HK-2 (cell line): ENCODE measurements at regions not wholly inside any gene's neighbourhood (a gene's known extent, or its start where the extent isn't known, plus 50 kb on each side); places are given as distances from the start of the nearest gene placed in this dataset.
"Not testable (repeated sequence)": the region's sequence is repeated elsewhere in the genome, so short reads cannot be mapped to it uniquely, and the experiment has no call there.

ENCODE experiments used
- DNase-seq: peaks from one replicate; pipeline ENCODE4 v3.0.0-alpha.2; 2018; ENCODE audit not compliant: unreplicated experiment

- no peak for DNase-seq
These were observed 1081.6 kb downstream of the TYW1 start for GRCh38 chr7:68078157-68078710.

GRCh38 chr7:68082066-68082960 lies 1085.7 kb downstream of the TYW1 start:
- not testable (repeated sequence) for DNase-seq

- DNase-seq = not testable (repeated sequence)
These were observed 1086.5 kb downstream of the TYW1 start for GRCh38 chr7:68082961-68083657.

- no peak for DNase-seq
These were observed 1090.8 kb downstream of the TYW1 start for GRCh38 chr7:68087401-68087800.

- no peak for DNase-seq
These were observed 1092.2 kb downstream of the TYW1 start for GRCh38 chr7:68088879-68089278.

- not testable (repeated sequence) for DNase-seq
These were observed 1093.6 kb downstream of the TYW1 start for GRCh38 chr7:68090256-68090655.

DNA sequence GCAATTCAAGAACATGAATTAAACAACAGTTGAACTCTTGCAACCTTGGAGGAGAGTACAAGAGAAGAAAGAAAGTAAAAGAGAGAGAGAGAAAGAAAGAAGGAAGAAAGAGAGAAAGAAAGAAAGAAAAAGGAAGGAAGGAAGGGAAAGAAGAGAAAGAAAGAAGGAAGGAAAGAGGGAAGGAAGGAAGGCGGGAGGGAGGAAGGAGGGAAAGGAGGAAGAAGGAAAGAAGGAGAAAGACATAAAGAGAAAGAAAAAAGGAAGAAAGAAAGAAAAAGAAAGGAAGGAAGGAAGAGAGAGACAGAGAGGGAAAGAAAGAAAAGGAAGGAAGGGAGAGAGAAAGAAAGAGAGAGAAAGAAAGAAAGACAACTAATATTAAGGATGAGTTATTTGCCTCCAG lies 1106.7 kb downstream of the TYW1 start:
- DNase-seq = no peak

DNA sequence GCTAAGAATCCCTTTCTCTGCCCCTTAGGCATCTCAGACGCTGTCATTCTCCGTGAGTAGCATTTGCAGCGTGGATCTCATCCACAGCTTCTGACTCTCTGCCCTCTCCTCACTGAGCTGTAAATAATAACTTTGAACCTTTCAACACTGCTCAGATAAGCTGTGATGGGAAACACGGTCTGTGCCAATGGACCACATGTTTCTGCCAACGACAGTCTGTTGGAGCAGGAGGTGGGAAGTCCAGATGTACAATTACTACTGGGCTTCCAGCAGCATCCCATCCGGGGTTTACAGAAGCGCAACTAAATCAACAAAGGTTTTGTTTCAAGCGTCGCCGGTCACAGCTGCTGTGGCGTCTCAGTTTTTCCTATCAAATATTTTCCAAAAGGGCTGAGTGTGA lies 1110.6 kb downstream of the TYW1 start:
- DNase-seq = no peak

GRCh38 chr7:68107968-68108367 lies 1111.3 kb downstream of the TYW1 start:
- no peak for DNase-seq

DNA sequence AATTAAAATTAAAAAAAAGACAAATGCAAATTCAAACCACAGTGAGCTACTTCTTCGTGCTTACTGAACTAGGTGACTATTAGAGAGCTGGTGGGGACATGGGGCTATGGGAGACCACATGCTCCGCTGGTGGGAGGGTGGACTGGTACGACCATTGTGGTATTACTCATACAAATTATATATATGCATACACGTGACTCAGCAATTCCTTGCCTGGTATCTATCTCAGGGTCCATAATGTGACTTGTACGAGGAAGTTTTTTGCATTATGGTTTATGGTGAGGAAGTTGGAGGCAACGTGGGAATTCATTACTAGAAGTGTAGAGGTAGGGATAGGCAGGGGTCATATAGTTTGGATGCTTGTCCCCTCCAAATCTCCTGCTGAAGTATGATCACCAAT lies 1112.7 kb downstream of the TYW1 start:
- DNase-seq = no peak

DNA sequence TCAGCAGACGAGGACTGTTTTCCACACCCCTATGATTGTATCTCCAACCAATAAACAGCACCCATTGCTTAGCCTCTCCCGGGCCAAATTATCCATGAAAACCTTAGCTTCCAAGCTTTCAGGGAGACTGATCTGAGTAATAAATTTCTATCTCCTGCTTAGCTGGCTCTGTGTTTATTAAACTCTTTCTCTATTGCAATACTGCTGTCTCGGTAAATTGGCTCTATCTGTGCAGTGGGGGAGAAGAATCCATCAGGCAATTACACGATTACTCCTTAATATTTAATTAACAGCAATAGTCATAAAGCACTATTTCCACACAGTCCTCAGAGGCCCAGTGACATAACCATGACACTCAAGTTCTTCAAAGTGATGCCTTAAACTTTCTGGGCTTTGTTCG lies 1122.8 kb downstream of the TYW1 start:
- no peak for DNase-seq

DNA sequence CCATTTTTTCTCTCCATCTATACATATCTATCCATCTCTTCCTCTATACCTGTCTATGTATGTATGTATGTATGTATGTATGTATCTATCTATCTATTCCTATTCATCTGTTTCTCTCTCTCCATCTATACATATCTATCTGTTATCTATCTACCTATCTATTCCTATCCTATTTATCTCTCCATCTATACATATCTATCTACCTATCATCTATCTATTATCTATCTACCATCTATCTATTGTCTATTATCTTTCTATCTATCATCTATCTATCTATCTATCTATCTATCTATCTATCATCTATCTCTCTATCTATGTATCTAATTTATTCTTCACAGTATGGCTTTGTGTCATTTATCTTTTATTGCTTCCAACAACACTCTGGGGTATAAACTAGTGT lies 1124.4 kb downstream of the TYW1 start:
- no peak for DNase-seq

- no peak for DNase-seq
These were observed 1125.0 kb downstream of the TYW1 start for GRCh38 chr7:68121655-68122054.

GRCh38 chr7:68122801-68123200 lies 1126.2 kb downstream of the TYW1 start:
- no peak for DNase-seq

- DNase-seq = no peak
These were observed 1128.5 kb downstream of the TYW1 start for GRCh38 chr7:68125168-68125567.

- no peak for DNase-seq
These were observed 1136.4 kb downstream of the TYW1 start for GRCh38 chr7:68133045-68133444.

DNA sequence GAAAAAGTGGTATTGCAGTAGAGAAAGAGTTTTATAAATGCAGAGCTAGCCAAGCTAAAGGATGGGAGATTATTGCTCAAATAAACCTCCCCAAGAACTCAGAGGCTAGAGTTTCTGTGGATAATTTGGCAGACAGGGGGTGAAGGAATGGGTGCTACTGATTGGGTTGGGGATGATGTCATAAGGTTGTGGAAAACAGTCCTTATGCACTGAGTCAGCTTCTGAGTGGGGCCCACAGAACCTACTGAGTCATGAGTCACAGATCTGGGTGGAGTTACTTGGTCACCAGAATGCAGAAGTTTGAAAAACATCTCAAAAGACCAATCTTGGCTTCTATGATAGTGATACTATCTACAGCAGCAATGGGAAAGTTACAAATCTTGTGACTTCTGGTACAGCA lies 1146.7 kb downstream of the TYW1 start:
- DNase-seq = no peak

- DNase-seq = no peak
These were observed 1150.3 kb downstream of the TYW1 start for GRCh38 chr7:68146983-68147382.

- DNase-seq = no peak
These were observed 1151.1 kb downstream of the TYW1 start for GRCh38 chr7:68147614-68148238.

- DNase-seq = no peak
These were observed 1151.8 kb downstream of the TYW1 start for GRCh38 chr7:68148440-68148839.

GRCh38 chr7:68152205-68152604 lies 1155.6 kb downstream of the TYW1 start:
- no peak for DNase-seq

DNA sequence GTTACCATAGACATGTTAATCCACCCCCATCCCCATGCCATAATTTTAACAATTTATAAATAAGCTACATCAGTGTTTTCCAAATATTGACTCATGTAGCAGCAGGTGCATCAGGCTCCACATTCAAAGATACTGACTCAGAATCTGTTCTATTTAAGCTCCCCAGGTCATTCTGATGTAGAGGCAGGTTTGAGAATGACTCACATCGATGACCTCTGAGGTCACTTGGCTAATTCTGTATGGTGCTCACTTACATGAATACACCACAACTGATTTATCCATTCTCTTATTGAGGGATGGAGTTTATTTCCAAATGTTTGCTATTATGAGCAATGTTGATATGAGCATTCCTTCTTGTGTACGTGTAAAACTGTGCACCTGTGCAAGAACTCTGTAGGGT lies 1159.0 kb downstream of the TYW1 start:
- DNase-seq = no peak
